ENCODE measurements at regions not wholly inside any gene's neighbourhood (a gene's known extent, or its start where the extent isn't known, plus 50 kb on each side); places are given as distances from the start of the nearest gene placed in this dataset.
"Not testable (repeated sequence)": the region's sequence is repeated elsewhere in the genome, so short reads cannot be mapped to it uniquely, and the experiment has no call there.

- no peak overlapping the region for H3K9ac ChIP-seq (ENCODE audit: low read length)
- no peaks in the 10 kb centered on the region for H3K27me3 ChIP-seq (replicated peaks; ENCODE audit: insufficient read depth, low read length)
- H3K9me2 ChIP-seq (replicated peaks; ENCODE audit: insufficient read depth, low read length) = no peaks in the 10 kb centered on the region
- H3K4me1 ChIP-seq (ENCODE audit: low read length) = no peaks in the 10 kb centered on the region
- no peaks in the 10 kb centered on the region for H4K20me1 ChIP-seq (ENCODE audit: insufficient read depth, low read length)
- H3K79me2 ChIP-seq (ENCODE audit: low read length) = no peaks in the 10 kb centered on the region
- no peak overlapping the region for H3K27ac ChIP-seq (ENCODE audit: low read length)
- no peak overlapping the region for H3K4me2 ChIP-seq (ENCODE audit: low read depth, low read length)
- no peak for TF ChIP-seq EZH2 (optimal IDR thresholded peaks at IDR 0.05; ENCODE audit: low read depth, low read length)
- TF ChIP-seq, protein P1, sequence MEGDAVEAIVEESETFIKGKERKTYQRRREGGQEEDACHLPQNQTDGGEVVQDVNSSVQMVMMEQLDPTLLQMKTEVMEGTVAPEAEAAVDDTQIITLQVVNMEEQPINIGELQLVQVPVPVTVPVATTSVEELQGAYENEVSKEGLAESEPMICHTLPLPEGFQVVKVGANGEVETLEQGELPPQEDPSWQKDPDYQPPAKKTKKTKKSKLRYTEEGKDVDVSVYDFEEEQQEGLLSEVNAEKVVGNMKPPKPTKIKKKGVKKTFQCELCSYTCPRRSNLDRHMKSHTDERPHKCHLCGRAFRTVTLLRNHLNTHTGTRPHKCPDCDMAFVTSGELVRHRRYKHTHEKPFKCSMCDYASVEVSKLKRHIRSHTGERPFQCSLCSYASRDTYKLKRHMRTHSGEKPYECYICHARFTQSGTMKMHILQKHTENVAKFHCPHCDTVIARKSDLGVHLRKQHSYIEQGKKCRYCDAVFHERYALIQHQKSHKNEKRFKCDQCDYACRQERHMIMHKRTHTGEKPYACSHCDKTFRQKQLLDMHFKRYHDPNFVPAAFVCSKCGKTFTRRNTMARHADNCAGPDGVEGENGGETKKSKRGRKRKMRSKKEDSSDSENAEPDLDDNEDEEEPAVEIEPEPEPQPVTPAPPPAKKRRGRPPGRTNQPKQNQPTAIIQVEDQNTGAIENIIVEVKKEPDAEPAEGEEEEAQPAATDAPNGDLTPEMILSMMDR (IDR thresholded peaks at IDR 0.05; ENCODE audit: low read length) = no peak
- TF ChIP-seq EZH2phosphoT487 (IDR thresholded peaks at IDR 0.05; ENCODE audit: low read length) = no peak
- H3F3A ChIP-seq (ENCODE audit: insufficient read depth, low read length) = no peaks in the 10 kb centered on the region
- no peak overlapping the region for H2AFZ ChIP-seq (ENCODE audit: low read length)
- DNase-seq = no peak
- H3K4me3 ChIP-seq (ENCODE audit: low read length) = no peak overlapping the region
- no peaks in the 10 kb centered on the region for H3K9me3 ChIP-seq (replicated peaks; ENCODE audit: insufficient read depth, low read length)
- H3K36me3 ChIP-seq (replicated peaks; ENCODE audit: insufficient read depth, low read length) = no peaks in the 10 kb centered on the region
Observed at GRCh38 chr22:11253000-11253511, 4274.9 kb upstream of the OR11H1 start.

DNA sequence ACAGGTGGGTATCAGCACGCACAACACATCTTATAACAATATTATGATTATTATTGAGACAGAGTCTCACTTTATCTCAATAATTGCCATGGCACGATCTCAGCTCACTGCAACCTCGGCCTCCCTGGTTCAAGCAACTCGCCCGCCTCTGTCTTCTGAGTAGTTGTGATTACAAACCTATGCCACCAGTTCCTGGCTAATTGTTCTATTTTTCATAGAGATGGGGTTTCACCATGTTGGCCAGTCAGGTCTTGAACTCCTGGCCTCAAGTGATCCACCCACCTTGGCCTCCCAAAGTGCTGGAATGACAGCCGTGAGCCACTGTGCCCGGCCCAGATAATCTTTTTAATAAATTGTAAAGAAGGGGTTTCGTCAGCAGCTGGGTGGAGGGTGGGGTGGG, 4257.0 kb upstream of the OR11H1 start:
- H3K9me3 ChIP-seq (replicated peaks; ENCODE audit: insufficient read depth, low read length); H3K4me2 ChIP-seq (ENCODE audit: low read depth, low read length); H3K27me3 ChIP-seq (replicated peaks; ENCODE audit: insufficient read depth, low read length); H4K20me1 ChIP-seq (ENCODE audit: insufficient read depth, low read length); H3K4me3 ChIP-seq (ENCODE audit: low read length); H3K9ac ChIP-seq (ENCODE audit: low read length); H3K36me3 ChIP-seq (replicated peaks; ENCODE audit: insufficient read depth, low read length); DNase-seq; H3F3A ChIP-seq (ENCODE audit: insufficient read depth, low read length); H2AFZ ChIP-seq (ENCODE audit: low read length); H3K79me2 ChIP-seq (ENCODE audit: low read length); H3K27ac ChIP-seq (ENCODE audit: low read length); H3K9me2 ChIP-seq (replicated peaks; ENCODE audit: insufficient read depth, low read length); H3K4me1 ChIP-seq (ENCODE audit: low read length): not testable (repeated sequence)

DNA sequence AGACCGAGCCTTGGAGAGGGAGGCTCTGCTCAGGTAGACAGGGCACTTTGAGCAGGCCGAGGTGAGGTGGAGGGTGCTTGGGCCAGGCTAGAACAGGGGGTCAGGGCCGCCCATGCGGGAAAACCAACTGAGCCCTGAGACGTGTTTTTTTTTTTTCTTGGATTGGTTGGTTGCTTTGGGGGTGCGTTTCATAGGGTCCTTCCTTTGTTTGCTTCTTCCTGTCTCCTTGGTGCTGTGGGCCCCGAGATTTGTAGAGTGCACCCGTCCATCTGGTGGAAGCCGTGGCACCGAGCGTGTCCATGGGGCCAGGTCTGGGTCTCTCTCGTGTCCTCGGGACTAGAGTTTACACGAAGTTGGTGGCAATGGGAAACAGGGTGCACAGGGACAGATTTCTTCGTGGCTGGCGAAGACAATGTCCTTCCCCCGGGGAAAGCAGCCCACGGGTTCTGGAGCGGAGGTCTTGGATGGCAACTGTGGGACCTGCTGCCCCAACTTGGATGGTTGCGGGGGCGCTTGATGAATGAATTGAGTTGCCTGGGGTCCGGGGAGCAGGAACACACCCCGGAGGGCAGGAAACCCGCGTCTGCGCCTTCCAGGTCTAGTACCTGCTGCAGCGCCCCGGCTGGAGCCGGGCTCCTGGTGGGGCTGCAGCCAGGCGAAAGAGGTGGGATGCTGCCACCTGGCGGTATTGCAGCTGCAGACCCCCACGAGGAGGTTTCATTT, 4242.7 kb upstream of the OR11H1 start:
- H3K27me3 ChIP-seq (replicated peaks; ENCODE audit: insufficient read depth, low read length); H2AFZ ChIP-seq (ENCODE audit: low read length); H3K27ac ChIP-seq (ENCODE audit: low read length); H3K9me2 ChIP-seq (replicated peaks; ENCODE audit: insufficient read depth, low read length); H3K9ac ChIP-seq (ENCODE audit: low read length); H3K4me2 ChIP-seq (ENCODE audit: low read depth, low read length); H3F3A ChIP-seq (ENCODE audit: insufficient read depth, low read length); H3K9me3 ChIP-seq (replicated peaks; ENCODE audit: insufficient read depth, low read length); H4K20me1 ChIP-seq (ENCODE audit: insufficient read depth, low read length); H3K79me2 ChIP-seq (ENCODE audit: low read length); H3K4me3 ChIP-seq (ENCODE audit: low read length); H3K36me3 ChIP-seq (replicated peaks; ENCODE audit: insufficient read depth, low read length); H3K4me1 ChIP-seq (ENCODE audit: low read length): not testable (repeated sequence)
- peak; percentile 10 for DNase-seq
- TF ChIP-seq, protein P1 (IDR thresholded peaks at IDR 0.05; ENCODE audit: low read length) = peak; percentile 39

GRCh38 chr22:11285839-11286205, 4242.2 kb upstream of the OR11H1 start:
- not testable (repeated sequence) for H2AFZ ChIP-seq (ENCODE audit: low read length); H3K27ac ChIP-seq (ENCODE audit: low read length); H3F3A ChIP-seq (ENCODE audit: insufficient read depth, low read length); H3K4me2 ChIP-seq (ENCODE audit: low read depth, low read length); H3K36me3 ChIP-seq (replicated peaks; ENCODE audit: insufficient read depth, low read length); H3K4me1 ChIP-seq (ENCODE audit: low read length); H4K20me1 ChIP-seq (ENCODE audit: insufficient read depth, low read length); H3K9me3 ChIP-seq (replicated peaks; ENCODE audit: insufficient read depth, low read length); H3K9me2 ChIP-seq (replicated peaks; ENCODE audit: insufficient read depth, low read length); H3K79me2 ChIP-seq (ENCODE audit: low read length); H3K27me3 ChIP-seq (replicated peaks; ENCODE audit: insufficient read depth, low read length); H3K4me3 ChIP-seq (ENCODE audit: low read length); H3K9ac ChIP-seq (ENCODE audit: low read length)
- DNase-seq = peak; percentile 34

DNA sequence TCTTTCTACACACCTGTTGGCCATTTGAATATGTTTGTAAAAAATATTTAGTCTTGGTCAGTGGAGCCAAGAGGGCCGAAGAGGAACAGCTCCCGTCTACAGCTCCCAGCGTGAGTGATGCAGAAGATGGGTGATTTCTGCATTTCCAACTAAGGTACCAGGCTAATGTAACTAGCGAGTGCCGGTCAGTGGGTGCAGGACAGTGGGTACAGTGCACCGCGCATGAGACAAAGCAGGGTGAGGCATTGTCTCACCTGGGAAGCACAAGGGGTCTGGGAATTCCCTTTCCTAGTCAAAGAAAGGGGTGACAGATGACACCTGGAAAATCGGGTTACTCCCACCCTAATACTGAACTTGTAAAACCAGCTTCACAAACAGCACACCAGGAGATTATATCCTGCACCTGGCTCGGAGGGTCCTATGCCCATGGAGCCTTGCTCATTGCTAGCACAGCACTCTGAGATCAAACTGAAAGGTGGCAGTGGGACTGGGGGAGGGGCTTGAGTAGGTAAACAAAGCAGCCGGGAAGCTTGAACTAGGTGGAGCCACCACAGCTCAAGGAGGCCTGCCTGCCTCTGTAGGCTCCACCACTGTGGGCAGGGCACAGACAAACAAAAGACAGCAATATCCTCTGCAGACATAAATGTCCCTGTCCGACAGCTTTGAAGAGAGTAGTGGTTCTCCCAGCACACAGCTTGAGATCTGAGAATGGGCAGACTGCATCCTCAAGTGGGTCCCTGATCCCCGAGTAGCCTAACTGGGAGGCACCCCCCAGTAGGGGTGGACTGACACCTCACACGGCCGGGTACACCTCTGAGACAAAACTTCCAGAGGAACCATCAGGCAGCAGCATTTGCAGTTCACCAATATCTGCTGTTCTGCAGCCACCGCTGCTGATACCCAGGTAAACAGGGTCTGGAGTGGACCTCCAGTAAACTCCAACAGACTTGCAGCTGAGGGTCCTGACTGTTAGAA, 4239.5 kb upstream of the OR11H1 start:
- not testable (repeated sequence) for H2AFZ ChIP-seq (ENCODE audit: low read length); H3K9me3 ChIP-seq (replicated peaks; ENCODE audit: insufficient read depth, low read length); H3K27me3 ChIP-seq (replicated peaks; ENCODE audit: insufficient read depth, low read length); H3F3A ChIP-seq (ENCODE audit: insufficient read depth, low read length); H3K9ac ChIP-seq (ENCODE audit: low read length); H3K9me2 ChIP-seq (replicated peaks; ENCODE audit: insufficient read depth, low read length); H3K36me3 ChIP-seq (replicated peaks; ENCODE audit: insufficient read depth, low read length); H3K4me3 ChIP-seq (ENCODE audit: low read length); H4K20me1 ChIP-seq (ENCODE audit: insufficient read depth, low read length); H3K4me2 ChIP-seq (ENCODE audit: low read depth, low read length); H3K27ac ChIP-seq (ENCODE audit: low read length); DNase-seq; H3K79me2 ChIP-seq (ENCODE audit: low read length); H3K4me1 ChIP-seq (ENCODE audit: low read length)

Data from MM.1S (cell line).